ENCODE measurements at regions not wholly inside any gene's neighbourhood (a gene's known extent, or its start where the extent isn't known, plus 50 kb on each side); places are given as distances from the start of the nearest gene placed in this dataset.

DNA sequence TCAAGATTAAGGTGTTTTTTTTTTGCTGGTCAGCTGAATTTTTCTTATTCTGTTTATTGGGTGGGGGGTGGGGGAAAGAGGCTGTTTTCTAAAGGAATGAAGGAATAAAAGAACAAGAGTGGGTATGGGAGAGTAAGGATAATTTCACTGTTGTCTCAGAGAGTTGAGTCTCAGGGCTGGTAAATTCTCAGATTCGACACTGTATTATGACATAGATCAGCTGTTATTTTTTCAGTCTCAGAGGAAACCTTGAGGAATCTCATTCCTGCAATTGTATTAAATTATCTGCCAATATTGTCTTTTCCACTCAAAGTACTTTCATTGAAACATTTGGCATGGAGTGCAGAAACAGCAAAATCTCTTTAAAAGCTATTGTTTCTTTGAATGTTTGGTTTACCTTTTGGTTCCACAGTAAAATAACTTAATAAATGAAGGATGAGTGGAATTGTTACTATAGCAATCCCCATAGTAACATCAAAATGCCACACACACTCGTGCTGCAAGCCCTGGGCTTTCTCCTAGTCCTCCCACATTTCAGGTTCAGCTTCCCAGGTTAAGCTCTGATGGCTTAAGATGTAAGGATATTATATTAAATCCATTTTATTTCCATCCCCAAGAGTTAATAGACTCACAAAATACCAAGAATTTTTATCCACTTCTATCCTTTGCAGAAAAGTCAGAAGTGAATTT lies 478.7 kb upstream of the TCF4 start:
- ATAC-seq (no peak), DNase-seq (ENCODE audit: low spot score in 2 of 2) (no peak)
- Mint-ChIP-seq H3K9me3 (peaks cover 3 to 5% of the 10 kb centered on the region in 2 donors), H3K27ac (no peak overlapping the region), H3K36me3 (no peaks in the 10 kb centered on the region)

DNA sequence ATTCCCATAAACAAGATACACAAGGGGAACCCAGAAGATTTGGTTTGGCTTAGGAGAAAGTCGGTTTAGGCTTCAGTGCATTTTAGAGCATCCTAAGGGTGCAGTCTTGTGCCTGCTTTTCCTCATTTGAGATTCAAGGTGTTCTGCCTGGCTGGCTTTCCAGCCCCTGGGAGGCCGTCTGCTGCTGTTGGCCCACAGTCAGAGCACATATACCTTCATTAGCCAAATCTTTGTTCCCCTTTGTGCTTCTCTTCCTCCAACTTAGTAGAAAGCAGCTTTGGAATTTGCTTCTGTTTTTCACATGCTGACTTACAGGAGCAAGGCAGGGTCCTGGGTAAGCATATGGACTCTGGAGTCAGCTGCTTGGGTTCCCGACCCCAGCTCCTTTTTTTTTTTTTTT lies 477.1 kb upstream of the TCF4 start:
- no peak overlapping the region for H3K27ac Mint-ChIP-seq
- peaks cover 5 to 9% of the 10 kb centered on the region in 2 donors for H3K9me3 Mint-ChIP-seq
- DNase-seq (ENCODE audit: low spot score in 2 of 2) (no peak), ATAC-seq (no peak)
- H3K36me3 Mint-ChIP-seq, result no peaks in the 10 kb centered on the region

DNA sequence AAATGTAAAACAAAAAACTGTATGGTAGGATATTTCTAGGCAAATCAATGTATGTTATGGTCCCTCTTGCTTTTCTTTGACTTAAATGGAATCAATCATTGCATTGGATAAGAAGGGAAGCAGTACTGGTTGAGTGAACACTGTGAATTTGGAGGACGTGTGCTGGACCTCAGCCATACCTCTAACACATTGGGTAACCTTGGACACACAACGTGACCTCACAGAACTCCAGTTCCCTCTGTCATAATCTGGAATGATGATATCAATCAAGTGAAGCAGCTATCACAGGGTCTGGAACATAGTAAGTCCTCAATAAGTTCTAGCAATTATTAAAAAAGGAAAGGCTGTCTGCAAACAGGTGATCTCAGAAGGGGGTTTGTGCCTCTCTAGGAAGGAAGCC lies 474.9 kb upstream of the TCF4 start:
- ATAC-seq (no peak), DNase-seq (ENCODE audit: low spot score in 2 of 2) (no peak)
- H3K27ac Mint-ChIP-seq, result no peak overlapping the region
- peaks cover 5 to 9% of the 10 kb centered on the region in 2 donors for H3K9me3 Mint-ChIP-seq
- no peaks in the 10 kb centered on the region for H3K36me3 Mint-ChIP-seq

DNA sequence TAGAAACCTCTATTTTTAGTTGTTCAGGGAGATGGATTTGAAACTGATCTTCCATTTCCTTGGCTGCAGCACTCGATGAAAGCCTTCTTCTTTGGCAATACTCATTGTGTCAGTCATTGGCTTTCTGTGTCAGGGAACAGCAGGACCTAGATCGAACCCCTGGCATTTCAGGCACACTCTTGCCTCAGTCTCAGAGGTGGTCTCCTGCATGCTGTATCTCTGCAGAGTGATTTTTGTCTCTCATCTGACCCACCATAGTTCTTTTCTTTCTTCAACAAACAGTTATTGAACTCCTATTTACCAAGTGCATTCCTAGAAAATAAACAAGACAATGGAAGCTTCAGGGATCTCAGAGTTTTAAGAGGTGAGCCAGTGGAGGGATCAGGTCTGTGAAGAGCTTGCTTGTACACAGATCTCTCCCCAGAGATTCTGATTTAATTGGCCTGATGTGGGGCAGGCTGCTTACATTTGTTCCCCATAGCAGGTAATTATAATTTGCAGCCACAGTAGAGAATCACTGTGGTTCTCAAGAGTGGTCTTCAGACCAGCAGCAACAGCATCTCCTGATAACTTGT lies 473.1 kb upstream of the TCF4 start:
- H3K36me3 Mint-ChIP-seq, result no peaks in the 10 kb centered on the region
- DNase-seq (ENCODE audit: low spot score in 2 of 2) (no peak), ATAC-seq (no peak)
- no peak overlapping the region for H3K27ac Mint-ChIP-seq
- peaks cover 0 to 9% of the 10 kb centered on the region in 2 donors for H3K9me3 Mint-ChIP-seq

DNA sequence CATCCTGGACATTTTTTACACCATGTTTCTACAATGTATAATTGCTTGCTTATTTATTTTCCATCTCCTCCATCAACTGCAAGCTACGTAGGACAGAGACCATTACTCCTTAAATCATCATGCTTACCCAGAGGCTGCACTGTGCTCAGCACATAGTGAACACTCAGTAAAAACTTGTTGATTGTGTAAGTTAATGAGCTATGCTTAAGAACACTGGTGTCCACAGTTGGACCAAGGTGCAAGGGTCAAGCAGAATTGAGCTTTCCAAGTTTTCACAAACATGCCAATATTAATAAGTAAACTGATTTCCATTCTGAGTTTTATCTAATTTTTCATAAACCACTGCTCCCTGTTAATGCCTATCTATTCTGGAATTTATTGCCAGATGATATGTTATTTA lies 464.2 kb upstream of the TCF4 start:
- Mint-ChIP-seq H3K36me3 (peaks cover 0 to 6% of the 10 kb centered on the region in 2 donors), H3K9me3 (peaks cover 13 to 19% of the 10 kb centered on the region in 2 donors), H3K27ac (no peak overlapping the region)
- DNase-seq (ENCODE audit: low spot score in 2 of 2) (no peak), ATAC-seq (no peak)

DNA sequence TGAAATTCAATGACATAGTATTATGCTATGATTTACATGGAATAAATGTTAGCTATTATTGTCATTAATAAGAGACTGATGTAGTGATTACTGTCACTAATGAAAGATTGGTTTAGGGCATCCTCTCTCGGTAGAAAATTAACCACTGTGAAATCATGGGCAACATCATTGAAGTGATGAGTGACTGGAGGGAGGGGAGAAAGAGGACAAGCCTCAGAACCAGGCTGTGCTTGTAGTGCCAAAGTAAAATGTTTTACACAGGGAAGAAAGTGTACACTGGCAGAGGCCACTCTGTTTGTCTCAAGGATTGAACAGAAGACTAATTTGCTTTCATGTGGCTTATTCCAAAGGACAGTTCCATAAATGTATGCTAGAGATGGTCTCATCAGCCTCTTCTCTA lies 456.2 kb upstream of the TCF4 start:
- no peak for ATAC-seq
- H3K9me3 Mint-ChIP-seq, result peaks cover 21 to 31% of the 10 kb centered on the region in 2 donors
- H3K36me3 Mint-ChIP-seq, result peaks cover 0 to 12% of the 10 kb centered on the region in 2 donors
- no peak for DNase-seq (ENCODE audit: low spot score in 2 of 2)
- no peak overlapping the region for H3K27ac Mint-ChIP-seq

DNA sequence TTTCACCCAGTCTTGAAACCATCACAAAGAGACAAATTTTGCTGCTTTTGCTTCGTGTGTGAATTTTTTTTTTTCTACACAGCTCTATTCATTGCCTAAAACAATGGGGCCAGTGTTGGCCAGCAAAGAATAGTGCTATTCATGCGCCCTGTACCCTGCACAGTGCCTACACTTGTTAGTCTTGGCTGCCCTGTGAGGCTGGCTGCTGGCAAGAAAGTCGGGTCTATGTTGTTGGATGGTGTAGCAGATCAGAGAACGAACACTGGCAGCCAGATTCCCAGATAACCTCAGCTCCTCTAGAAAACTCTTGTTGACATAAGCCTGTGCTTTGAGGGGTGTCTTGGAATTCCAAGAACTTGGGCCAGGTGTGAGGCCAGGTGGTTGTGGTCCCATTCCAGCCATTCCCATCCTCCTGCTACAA lies 455.7 kb upstream of the TCF4 start:
- no peak for DNase-seq (ENCODE audit: low spot score in 2 of 2)
- H3K9me3 Mint-ChIP-seq, result peaks cover 21 to 28% of the 10 kb centered on the region in 2 donors
- no peak for ATAC-seq
- H3K27ac Mint-ChIP-seq, result no peak overlapping the region
- H3K36me3 Mint-ChIP-seq, result peaks cover 0 to 12% of the 10 kb centered on the region in 2 donors

DNA sequence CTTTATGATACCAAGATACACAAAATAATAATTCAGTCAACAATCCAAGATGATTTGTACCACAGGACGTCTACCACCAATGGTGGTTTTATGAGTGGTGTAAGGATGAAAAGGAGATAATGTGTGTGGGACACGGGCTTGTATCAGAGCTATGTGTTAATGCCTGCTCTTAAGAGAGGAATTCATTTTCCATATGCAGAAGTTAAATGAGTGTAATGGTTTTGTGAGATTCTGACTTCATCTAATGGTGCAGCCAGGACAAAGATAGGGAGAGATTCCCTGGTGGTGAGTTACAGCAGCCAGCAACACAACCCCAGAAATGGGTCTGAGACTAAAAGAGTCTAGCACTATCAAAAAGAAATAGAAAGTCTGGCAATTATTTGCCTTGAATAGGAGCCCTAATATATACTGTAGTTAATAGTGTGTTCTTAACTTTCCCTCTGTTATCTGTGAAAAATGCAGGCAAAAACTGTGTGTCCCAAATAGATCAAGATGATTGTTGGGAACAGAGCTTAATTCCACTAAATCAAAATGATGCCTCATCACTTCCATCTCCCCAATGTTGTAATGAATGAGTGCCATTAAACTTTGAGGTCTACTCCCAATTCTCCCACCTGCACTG lies 455.0 kb upstream of the TCF4 start:
- Mint-ChIP-seq H3K27ac (no peak overlapping the region), H3K36me3 (peaks cover 0 to 7% of the 10 kb centered on the region in 2 donors), H3K9me3 (peaks cover 17 to 25% of the 10 kb centered on the region in 2 donors)
- ATAC-seq (no peak), DNase-seq (ENCODE audit: low spot score in 2 of 2) (no peak)

DNA sequence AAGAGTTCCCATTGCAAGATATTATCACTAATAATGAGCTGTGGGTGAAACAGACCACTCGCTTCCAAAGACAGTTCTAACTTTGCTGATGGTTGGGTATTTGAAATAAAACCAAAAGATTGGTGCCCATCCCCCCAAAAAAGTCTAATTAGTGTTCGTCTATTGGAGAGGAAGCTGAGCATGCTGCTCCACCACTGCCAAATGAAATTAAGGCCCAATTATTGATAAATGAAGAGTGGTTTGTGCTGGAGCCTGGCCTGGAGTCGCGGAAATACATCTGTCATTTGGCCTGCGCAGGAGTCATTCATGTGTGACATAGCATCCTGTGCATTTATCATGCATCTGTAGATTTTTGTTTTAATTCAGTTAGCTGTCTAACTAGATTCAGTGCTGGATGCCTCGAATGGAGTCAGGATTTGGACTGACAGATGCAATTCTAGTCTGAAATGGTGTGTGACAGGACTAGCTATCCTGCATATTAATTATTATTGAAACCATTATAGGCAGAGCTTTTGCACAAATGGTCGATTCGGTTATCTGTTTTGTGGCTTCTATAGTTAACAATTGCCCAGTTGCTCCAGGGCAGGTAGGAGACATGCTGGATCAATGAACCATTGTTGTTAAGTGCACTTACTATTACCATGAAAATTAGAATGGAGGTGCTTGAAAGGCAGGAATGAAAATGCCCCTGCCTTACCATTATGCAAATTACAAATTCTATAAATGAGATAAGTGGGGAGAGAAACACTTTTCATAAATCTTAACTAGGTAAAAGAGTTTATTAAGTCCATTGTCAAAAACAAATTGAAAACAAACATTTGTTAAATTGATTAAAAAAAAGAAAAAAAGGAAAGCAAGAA lies 450.4 kb upstream of the TCF4 start:
- H3K27ac Mint-ChIP-seq, result no peak overlapping the region
- DNase-seq (ENCODE audit: low spot score in 2 of 2) (no peak), ATAC-seq (no peak)
- peaks cover 0 to 7% of the 10 kb centered on the region in 2 donors for H3K36me3 Mint-ChIP-seq
- H3K9me3 Mint-ChIP-seq, result peaks cover 16 to 27% of the 10 kb centered on the region in 2 donors

DNA sequence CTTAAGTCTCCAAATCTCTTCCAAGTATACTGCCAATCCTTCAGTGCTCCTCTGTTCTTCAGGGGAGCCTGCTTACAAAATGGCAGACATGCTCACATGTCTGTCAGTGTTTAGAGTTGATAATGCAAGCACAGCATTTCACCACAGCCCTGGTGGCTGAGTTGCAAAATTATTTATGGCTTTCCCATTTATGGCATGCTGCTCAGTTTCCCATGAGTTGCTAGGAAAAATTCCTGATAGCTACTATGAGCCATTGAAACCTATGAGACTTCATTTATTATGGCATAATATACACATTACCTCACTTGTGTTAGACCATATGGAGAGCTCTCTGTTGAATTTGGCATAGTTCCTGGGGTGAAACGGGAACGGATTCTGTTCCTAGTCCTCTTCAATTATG lies 448.7 kb upstream of the TCF4 start:
- Mint-ChIP-seq H3K9me3 (peaks cover 16 to 27% of the 10 kb centered on the region in 2 donors), H3K36me3 (peaks cover 0 to 7% of the 10 kb centered on the region in 2 donors), H3K27ac (no peak overlapping the region)
- DNase-seq (ENCODE audit: low spot score in 2 of 2) (no peak), ATAC-seq (no peak)

DNA sequence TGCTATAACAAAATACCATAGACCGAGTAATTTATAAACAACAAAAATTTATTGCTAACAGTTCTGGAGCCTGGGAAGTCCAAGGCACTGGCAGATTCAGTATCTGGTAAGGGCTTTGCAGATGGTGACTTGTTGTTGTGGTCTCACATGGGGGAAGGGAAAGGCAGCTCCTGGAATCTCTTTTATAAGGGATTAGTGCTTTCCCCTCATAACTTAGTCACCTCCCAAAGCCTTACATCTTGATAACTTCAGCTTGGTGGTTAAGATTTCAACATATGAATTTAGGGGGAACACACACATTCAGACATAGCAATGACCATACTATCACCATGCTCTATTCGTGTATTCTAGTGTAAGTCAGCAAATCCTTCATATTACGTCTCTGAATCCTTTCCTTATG lies 447.6 kb upstream of the TCF4 start:
- ATAC-seq (no peak), DNase-seq (ENCODE audit: low spot score in 2 of 2) (no peak)
- Mint-ChIP-seq H3K36me3 (peaks cover 0 to 7% of the 10 kb centered on the region in 2 donors), H3K9me3 (peaks cover 16 to 23% of the 10 kb centered on the region in 2 donors), H3K27ac (no peak overlapping the region)

DNA sequence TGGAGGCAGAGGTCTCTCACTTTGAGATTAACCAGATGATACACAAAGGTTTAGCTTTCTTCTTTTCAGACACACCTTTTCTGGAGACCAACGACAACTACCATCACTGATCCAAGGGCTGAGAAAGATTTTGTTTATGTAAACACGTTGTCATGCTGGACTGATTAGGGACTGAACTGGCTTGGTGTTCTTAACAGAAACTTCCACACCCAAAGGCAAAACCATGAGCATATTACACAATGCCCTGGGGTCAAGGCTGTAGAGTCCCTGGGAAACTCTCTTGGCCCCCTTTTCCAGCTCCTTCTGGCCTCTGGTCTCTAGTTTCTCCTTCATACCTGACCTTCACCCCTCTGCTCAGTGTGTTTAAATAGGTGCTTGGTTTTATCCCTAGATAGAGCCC lies 447.0 kb upstream of the TCF4 start:
- DNase-seq (ENCODE audit: low spot score in 2 of 2), result no peak
- ATAC-seq, result no peak
- no peak overlapping the region for H3K27ac Mint-ChIP-seq
- H3K36me3 Mint-ChIP-seq, result peaks cover 0 to 7% of the 10 kb centered on the region in 2 donors
- H3K9me3 Mint-ChIP-seq, result peaks cover 16 to 23% of the 10 kb centered on the region in 2 donors

DNA sequence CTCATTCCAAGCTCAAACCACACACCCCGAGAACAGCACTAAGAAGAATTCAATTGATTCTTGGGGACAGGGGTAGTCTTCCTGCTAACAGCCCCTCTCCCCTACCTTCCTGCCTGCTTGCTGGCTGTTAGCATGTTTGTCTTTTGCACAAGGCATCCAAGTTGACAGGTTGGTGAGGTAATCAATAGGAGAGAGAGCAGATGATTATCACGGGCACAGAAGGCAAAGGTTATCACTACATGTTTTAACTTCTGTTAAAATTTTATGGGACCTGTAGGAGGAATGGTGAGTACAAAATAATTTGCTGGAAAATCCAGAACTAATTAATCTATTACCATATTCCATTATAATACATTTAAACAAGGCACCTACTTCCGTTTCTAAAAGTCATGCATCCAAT lies 442.1 kb upstream of the TCF4 start:
- ATAC-seq (no peak), DNase-seq (ENCODE audit: low spot score in 2 of 2) (no peak)
- Mint-ChIP-seq H3K27ac (no peak overlapping the region), H3K9me3 (peaks cover 7 to 9% of the 10 kb centered on the region in 2 donors), H3K36me3 (peaks cover 0 to 7% of the 10 kb centered on the region in 2 donors)

DNA sequence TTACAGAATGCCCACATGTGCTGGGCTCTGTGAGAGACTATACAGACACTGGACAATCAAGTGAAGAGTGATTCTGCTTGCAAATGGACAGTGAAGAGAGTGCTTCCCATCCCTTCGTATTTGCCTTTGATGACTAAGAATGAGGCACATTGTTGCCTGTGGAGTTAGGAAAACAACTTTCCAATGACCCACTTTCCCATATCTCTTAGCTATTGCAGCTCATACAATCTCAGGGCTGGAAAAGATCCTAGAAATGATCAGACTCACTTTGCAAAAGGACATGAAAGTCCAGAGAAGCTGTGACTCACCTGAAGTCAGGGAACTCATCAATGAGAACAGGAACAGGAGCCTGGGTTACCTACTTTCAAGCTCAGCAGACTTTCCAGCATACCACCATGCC lies 440.5 kb upstream of the TCF4 start:
- ATAC-seq (no peak), DNase-seq (ENCODE audit: low spot score in 2 of 2) (no peak)
- Mint-ChIP-seq H3K36me3 (peaks cover 0 to under 1% of the 10 kb centered on the region in 2 donors), H3K27ac (no peak overlapping the region), H3K9me3 (peaks cover under 1% of the 10 kb centered on the region in 2 donors)

DNA sequence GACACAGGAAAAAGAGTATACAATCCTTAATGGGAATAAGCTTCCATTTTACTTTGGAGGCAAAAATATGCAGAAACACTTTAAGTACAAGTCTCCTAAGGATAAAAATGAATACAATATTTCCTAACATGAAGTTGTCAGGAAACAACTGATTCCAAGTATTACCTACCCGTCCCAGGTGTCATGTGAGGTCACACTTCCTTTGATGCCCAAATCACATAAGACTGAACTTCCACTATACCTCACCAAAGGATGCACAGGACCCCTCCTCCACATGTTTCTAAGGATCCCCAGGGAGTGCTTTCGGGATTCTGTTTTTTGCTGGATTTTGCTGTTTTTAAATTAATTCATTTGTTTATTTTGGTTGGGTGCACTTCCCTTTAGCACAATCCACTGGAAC lies 438.5 kb upstream of the TCF4 start:
- Mint-ChIP-seq H3K36me3 (no peaks in the 10 kb centered on the region), H3K27ac (no peak overlapping the region), H3K9me3 (no peaks in the 10 kb centered on the region)
- ATAC-seq (no peak), DNase-seq (ENCODE audit: low spot score in 2 of 2) (no peak)

DNA sequence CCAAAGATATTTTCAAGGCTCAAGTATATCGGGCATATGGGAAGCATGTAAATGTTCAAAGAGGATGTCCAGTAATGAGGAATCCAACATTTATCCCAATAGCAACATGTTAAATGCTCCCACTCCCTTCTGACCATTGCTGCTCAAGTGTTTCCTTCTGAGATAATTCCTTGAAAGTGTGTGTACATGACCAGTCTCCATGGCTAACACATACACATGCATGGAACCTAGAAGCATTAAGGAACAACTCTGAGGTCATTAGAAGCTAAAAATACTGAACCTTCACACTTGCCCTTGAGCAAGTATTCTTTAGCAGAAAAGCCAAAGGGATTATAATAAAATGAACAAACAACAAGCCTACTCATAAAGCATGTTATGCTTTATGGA lies 433.8 kb upstream of the TCF4 start:
- no peak for DNase-seq (ENCODE audit: low spot score in 2 of 2)
- no peak for ATAC-seq
- no peak overlapping the region for H3K27ac Mint-ChIP-seq

More for the DNA sequence above, 433.8 kb upstream of the TCF4 start:
- H3K36me3 Mint-ChIP-seq, result no peaks in the 10 kb centered on the region
- peaks cover 5 to 13% of the 10 kb centered on the region in 2 donors for H3K9me3 Mint-ChIP-seq
